DOHH2 (cell line): ENCODE measurements at regions not wholly inside any gene's neighbourhood (a gene's known extent, or its start where the extent isn't known, plus 50 kb on each side); places are given as distances from the start of the nearest gene placed in this dataset.

Experiments
- EZH2phosphoT487 ChIP-seq: fragments of 200-600 bp; sonication (generic); IDR thresholded peaks from 2 replicates; pipeline ENCODE4 v1.6.1; 2017; ENCODE audit warnings: borderline replicate concordance, mild to moderate bottlenecking, antibody characterized with exemption, low read length, moderate library complexity, mixed read lengths
- TF ChIP-seq, protein P1 (sequence below): fragments of 200-600 bp; sonication (generic); IDR thresholded peaks from one replicate; pipeline ENCODE4 v1.5.1; 2014; ENCODE audit warnings: antibody characterized with exemption, mild to moderate bottlenecking, low read depth, low read length; ENCODE audit not compliant: poor library complexity, severe bottlenecking

GRCh38 chr2:193124815-193125214, 930.1 kb upstream of the TMEFF2 start:
- TF ChIP-seq, protein P1, sequence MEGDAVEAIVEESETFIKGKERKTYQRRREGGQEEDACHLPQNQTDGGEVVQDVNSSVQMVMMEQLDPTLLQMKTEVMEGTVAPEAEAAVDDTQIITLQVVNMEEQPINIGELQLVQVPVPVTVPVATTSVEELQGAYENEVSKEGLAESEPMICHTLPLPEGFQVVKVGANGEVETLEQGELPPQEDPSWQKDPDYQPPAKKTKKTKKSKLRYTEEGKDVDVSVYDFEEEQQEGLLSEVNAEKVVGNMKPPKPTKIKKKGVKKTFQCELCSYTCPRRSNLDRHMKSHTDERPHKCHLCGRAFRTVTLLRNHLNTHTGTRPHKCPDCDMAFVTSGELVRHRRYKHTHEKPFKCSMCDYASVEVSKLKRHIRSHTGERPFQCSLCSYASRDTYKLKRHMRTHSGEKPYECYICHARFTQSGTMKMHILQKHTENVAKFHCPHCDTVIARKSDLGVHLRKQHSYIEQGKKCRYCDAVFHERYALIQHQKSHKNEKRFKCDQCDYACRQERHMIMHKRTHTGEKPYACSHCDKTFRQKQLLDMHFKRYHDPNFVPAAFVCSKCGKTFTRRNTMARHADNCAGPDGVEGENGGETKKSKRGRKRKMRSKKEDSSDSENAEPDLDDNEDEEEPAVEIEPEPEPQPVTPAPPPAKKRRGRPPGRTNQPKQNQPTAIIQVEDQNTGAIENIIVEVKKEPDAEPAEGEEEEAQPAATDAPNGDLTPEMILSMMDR, result no peak
- no peak for TF ChIP-seq EZH2phosphoT487
